GM12873 (cell line): ENCODE measurements at regions not wholly inside any gene's neighbourhood (a gene's known extent, or its start where the extent isn't known, plus 50 kb on each side); places are given as distances from the start of the nearest gene placed in this dataset.

Source experiments
- CTCF ChIP-seq: IDR thresholded peaks from 2 replicates; pipeline ENCODE4 v1.5.1; 2012; ENCODE audit warnings: low read depth, mild to moderate bottlenecking, moderate library complexity, low read length, control low read depth; ENCODE audit not compliant: insufficient read depth; ENCODE audit errors: missing control alignments

DNA sequence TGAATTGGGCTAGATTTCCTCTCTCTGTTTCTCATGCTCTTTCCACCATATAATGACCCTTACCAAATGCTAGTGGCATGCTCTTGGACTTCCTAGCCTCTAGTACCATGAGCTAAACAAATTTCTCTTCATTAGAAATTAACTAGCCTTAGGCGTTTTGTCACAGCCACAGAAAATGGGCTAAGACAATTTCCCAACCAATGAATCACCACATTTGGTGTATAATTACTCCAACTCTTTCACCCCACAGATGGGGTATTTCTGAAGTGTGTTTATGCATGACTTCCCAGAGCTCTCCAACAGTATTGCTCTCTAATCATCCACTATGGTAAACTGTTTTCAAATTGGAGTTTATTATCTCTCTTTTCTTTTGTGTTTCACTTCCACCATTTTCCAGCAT, 1041.1 kb upstream of the COX7C start:
- TF ChIP-seq CTCF = no peak

- no peak for TF ChIP-seq CTCF
Observed at GRCh38 chr5:85590764-85591163, 1027.0 kb upstream of the COX7C start.

DNA sequence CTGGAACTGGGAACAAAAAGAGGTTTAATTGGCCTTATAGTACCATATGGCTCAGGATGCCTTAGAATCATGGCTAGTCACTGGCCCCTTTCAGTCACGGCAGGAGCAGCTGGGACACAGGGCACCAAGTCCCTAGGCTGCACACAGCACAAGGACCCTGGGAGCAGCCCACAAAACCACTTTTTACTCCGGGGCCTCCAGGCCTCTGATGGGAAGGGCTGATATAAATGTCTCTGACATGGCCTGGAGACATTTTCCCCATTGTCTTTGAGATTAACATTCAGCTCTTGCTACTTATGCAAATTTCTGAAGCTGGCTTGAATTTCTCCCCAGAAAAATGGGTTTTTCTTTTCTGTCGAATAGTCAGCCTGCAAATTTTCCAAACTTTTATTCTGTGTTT, 1026.4 kb upstream of the COX7C start:
- TF ChIP-seq CTCF = no peak

GRCh38 chr5:85602843-85603242, 1014.9 kb upstream of the COX7C start:
- no peak for TF ChIP-seq CTCF

GRCh38 chr5:85604378-85604777, 1013.4 kb upstream of the COX7C start:
- TF ChIP-seq CTCF = no peak

DNA sequence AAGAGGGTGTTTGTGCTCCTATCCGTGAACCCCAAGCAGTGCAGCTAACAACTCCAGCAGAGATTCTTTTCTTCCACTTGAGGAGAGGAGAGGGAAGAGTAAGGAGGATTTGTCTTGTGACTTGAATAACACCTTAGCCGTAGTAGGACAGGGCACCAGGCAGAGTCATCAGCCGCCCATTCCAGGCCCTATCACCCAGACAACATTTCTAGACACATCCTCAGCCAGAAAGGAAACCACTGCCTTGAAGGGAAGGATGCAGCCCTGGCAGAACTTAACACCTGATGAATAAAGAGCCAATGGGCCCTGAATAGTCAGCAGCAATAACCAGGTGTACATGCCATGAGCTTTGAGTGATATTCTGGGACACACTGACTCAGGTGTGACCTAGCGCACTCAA, 1013.0 kb upstream of the COX7C start:
- TF ChIP-seq CTCF = no peak

DNA sequence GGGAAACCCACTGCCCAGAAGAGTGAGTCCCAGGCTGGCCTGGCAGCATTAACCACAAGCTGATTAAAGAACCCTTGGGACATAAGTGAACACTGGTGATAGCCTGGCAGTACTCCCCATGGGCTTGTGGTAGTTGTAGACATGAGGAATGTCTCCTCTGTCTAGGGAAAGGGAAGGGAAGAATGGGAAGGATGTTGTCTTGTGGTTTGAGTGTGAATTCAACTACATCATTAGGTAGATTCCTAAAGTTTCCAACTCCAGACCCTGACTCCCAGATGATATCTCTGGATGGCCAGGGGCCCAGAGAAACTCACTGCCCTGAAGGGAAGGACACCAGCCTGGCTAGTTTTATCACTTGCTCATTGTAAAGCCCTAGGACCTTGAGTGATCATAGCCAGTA, 1012.4 kb upstream of the COX7C start:
- TF ChIP-seq CTCF = no peak

DNA sequence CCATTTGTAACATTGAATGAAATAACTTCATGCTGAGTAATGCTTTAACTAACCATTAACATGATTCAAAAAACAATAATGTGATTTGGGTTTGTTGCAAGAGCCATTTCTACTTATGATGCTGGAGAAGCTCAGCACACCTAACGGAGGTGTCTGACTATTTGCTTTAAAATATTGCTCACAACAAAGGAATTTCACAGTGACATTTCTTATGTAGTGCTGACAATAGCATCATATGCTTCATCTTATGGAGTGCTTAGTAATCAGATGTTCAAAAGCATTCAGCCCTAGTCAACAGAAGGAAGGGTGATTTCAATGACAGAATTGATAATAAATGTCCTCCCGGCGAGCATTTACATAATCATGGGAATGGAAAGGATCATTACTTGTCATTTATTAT, 1003.3 kb upstream of the COX7C start:
- TF ChIP-seq CTCF = no peak
